Prostate gland (tissue), 2 donors: ENCODE measurements at regions not wholly inside any gene's neighbourhood (a gene's known extent, or its start where the extent isn't known, plus 50 kb on each side); places are given as distances from the start of the nearest gene placed in this dataset.

Experiments
- DNase-seq: peaks from one replicate; pipeline ENCODE4 v3.0.0-alpha.2; 2019; ENCODE audit warnings: low spot score
- H3K27ac ChIP-seq, 2 donors: fragments of 200-600 bp; sonication (generic); 2 replicates each; pipeline ENCODE4 v1.5.1; 2017 to 2019
- H3K27me3 ChIP-seq: fragments of 200-600 bp; sonication (generic); replicated peaks from 2 replicates; pipeline ENCODE4 v1.5.1; 2019; ENCODE audit not compliant: insufficient read depth
- H3K36me3 ChIP-seq, 2 donors: fragments of 200-600 bp; sonication (generic); 1 replicate in 1 of 2; 2 replicates in 1 of 2; pipeline versions ENCODE4 v1.5.1 to v1.8.1; 2017 to 2019
- H3K4me1 ChIP-seq: fragments of 200-600 bp; sonication (generic); replicated peaks from 2 replicates; pipeline ENCODE4 v1.5.1; 2019
- H3K4me3 ChIP-seq, 2 donors: fragments of 200-600 bp; sonication (generic); 2 replicates each; pipeline ENCODE4 v1.5.1; 2017 to 2019
- H3K9me3 ChIP-seq: fragments of 200-600 bp; sonication (generic); 2 replicates; pipeline ENCODE4 v1.5.1; 2017
- POLR2A ChIP-seq: fragments of 450-650 bp; IDR thresholded peaks from one replicate; pipeline ENCODE4 v1.6.1; 2016; ENCODE audit warnings: antibody characterized with exemption, mild to moderate bottlenecking
- POLR2AphosphoS5 ChIP-seq: sonication (generic); formaldehyde crosslinking; IDR thresholded peaks from one replicate; pipeline ENCODE4 v1.6.1; 2017; ENCODE audit warnings: antibody characterized with exemption
- WGBS: methylation state at CpG from one replicate; pipeline ENCODE4 v1.1.5; 2018; 5-methylcytosine and 5-hydroxymethylcytosine counted together
- intact Hi-C: fragments of 100-400 bp; cut with DNase I; formaldehyde crosslinking; loops from one replicate; pipeline ENCODE4 v1.14.2; 2022
- TF ChIP-seq, protein P1 (sequence below), 4 experiments: fragments of 200-600 bp in 2 of 4; fragments of 450-650 bp in 2 of 4; sonication (generic) in 2 of 4; IDR thresholded peaks; 1 replicate in 3 of 4; 2 replicates in 1 of 4; pipeline ENCODE4 v1.5.1; 2016 to 2019; ENCODE audit warnings: antibody characterized with exemption in 4 of 4, mild to moderate bottlenecking in 2 of 4, moderate library complexity in 2 of 4

DNA sequence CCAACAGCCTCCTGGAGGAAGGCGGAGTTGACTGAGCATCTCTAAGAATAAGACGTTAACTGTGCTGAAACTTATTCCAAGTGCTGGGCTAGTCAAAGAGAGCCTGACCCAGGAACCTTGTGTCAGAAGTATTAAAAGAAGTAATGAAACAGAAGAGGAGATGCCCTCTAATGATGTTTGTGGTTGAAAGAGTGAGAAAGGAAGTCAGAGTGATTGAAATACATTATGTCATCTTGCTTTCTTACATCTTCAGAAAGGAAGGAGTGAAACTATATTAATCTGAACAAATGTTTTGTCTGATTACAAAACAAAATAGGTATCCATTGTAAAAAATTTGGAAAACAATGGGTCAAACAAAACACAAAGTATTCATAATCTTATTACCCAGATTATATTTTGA, 460.7 kb downstream of the NTRK2 start:
- H3K27me3 ChIP-seq = no peaks in the 10 kb centered on the region
- H3K9me3 ChIP-seq = no peaks in the 10 kb centered on the region
- WGBS = 90% methylated on average over 2 of the region's 2 CpGs
- no peak overlapping the region for H3K27ac ChIP-seq
- no peak for TF ChIP-seq POLR2AphosphoS5
- TF ChIP-seq, protein P1, sequence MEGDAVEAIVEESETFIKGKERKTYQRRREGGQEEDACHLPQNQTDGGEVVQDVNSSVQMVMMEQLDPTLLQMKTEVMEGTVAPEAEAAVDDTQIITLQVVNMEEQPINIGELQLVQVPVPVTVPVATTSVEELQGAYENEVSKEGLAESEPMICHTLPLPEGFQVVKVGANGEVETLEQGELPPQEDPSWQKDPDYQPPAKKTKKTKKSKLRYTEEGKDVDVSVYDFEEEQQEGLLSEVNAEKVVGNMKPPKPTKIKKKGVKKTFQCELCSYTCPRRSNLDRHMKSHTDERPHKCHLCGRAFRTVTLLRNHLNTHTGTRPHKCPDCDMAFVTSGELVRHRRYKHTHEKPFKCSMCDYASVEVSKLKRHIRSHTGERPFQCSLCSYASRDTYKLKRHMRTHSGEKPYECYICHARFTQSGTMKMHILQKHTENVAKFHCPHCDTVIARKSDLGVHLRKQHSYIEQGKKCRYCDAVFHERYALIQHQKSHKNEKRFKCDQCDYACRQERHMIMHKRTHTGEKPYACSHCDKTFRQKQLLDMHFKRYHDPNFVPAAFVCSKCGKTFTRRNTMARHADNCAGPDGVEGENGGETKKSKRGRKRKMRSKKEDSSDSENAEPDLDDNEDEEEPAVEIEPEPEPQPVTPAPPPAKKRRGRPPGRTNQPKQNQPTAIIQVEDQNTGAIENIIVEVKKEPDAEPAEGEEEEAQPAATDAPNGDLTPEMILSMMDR (IDR thresholded peaks at IDR 0.05) = no peak
- no peak for TF ChIP-seq POLR2A
- intact Hi-C loops = no loop called here
- no peak overlapping the region for H3K4me3 ChIP-seq
- no peak for DNase-seq
- no peaks in the 10 kb centered on the region for H3K36me3 ChIP-seq
- H3K4me1 ChIP-seq = no peaks in the 10 kb centered on the region

DNA sequence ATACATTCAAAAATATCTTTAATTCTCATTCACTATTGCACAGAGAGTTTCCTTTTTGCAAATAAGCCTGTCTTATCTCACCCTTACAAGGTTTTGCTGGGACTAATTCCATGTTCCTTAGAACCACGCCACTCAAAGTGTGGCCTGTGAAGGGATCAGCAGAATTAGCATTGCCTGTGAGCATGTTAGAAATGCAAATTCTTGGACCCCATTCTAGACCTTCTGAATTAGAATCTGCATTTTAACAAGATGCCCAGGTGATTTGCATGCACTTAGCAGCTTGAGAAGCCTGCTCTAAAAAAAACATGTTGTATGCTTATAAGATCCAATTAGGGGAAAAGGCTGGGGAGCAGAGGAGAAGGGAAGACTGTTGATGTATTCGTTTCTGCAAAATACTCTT, 460.0 kb downstream of the NTRK2 start:
- Histone ChIP-seq H3K27me3 (no peaks in the 10 kb centered on the region), H3K4me1 (no peaks in the 10 kb centered on the region), H3K9me3 (no peaks in the 10 kb centered on the region), H3K27ac (no peak overlapping the region), H3K4me3 (no peak overlapping the region), H3K36me3 (no peaks in the 10 kb centered on the region)
- no peak for DNase-seq
- WGBS = 43% methylated on average over 2 of the region's 2 CpGs
- intact Hi-C loops = no loop called here
- TF ChIP-seq, protein P1 (IDR thresholded peaks at IDR 0.05) = no peak
- TF ChIP-seq POLR2AphosphoS5 = no peak
- TF ChIP-seq POLR2A = no peak

DNA sequence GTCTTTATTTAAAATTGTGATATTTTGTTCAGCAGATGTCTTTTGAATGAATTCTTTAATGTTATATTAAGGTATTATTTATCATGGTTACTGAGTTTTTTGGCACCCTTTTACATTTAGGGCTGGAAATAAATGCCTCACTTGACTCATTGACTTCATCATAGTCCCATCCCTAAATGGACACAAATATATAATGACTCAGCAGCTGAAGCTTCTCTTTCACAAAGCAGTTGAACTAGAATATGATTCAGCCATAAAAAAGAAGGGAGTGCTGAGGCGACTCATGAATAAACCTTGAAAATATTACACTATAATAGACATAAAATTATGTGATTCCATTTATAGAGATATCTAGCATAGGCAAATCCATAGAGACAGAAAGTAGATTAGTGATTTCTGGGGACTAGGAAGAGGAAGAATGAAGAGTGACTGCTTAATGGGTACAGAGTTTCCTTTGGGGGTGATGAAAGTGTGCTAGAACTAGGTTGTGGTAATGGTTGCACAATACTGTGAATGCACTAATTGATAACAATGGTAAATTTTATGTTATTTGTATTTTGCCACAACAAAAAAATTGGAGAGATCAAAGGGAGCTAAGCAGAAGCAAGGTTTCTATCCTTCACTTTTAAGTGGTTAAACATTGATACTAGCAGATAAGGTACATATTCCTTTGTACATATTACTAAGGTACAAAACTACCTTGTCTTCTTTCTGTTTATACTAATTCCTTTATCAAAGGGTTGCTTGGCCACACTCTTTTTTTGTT, 449.6 kb downstream of the NTRK2 start:
- no peaks in the 10 kb centered on the region for H3K27me3 ChIP-seq
- 95% methylated on average over 1 of the region's 1 CpG for WGBS
- H3K27ac ChIP-seq = no peak overlapping the region
- intact Hi-C loops = no loop called here
- no peak overlapping the region for H3K4me3 ChIP-seq
- H3K36me3 ChIP-seq = no peaks in the 10 kb centered on the region
- H3K4me1 ChIP-seq = no peaks in the 10 kb centered on the region
- DNase-seq = no peak
- no peaks in the 10 kb centered on the region for H3K9me3 ChIP-seq
- TF ChIP-seq POLR2A (no peak), POLR2AphosphoS5 (no peak)
- TF ChIP-seq, protein P1 (IDR thresholded peaks at IDR 0.05) = no peak

DNA sequence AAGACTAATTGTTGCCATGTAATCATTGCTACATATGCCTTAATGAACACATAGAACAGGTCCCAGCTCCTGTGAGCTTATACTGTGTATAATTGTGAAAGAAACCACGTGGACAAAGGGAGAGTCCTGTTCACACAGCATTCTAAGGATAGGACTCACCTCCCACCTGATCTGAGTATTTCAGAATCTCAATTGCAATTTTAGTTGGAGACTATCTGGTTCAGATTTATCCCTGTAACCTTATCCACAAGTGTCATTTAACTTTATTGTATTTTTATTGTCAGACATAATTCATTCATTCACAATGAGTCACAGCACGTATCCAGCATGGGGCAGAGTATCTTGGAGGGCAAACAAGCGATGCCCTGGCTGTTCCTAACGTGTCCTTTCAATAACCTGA, 448.3 kb downstream of the NTRK2 start:
- 45% methylated on average over 4 of the region's 4 CpGs for WGBS
- Histone ChIP-seq H3K27ac (no peak overlapping the region), H3K36me3 (no peaks in the 10 kb centered on the region), H3K27me3 (no peaks in the 10 kb centered on the region), H3K9me3 (no peaks in the 10 kb centered on the region), H3K4me3 (no peak overlapping the region), H3K4me1 (no peaks in the 10 kb centered on the region)
- DNase-seq = no peak
- intact Hi-C loops = no loop called here
- TF ChIP-seq, protein P1 (IDR thresholded peaks at IDR 0.05) = no peak

DNA sequence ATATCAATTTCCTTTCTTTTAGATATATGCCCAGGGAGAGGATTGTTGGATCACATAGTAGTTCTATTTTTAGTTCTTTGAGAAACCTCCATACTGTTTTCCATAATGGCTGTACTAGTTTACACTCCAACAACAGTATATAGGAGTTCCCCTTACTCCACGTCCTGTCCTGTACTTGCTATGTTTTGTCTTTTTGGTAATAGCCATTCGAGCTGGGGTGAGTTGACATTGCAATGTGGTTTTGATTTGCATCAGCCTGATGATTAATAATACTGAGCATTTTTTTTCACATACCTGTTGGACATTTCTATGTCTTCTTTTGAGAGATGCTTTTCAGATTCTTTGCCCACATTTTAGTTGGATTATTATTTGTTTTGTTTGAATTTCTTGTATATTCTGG, 445.9 kb downstream of the NTRK2 start:
- WGBS = 77% methylated on average over 2 of the region's 2 CpGs
- no peak for TF ChIP-seq POLR2A
- no peak for TF ChIP-seq POLR2AphosphoS5
- TF ChIP-seq, protein P1 (IDR thresholded peaks at IDR 0.05) = no peak
- no peak overlapping the region for H3K27ac ChIP-seq
- no peak overlapping the region for H3K4me3 ChIP-seq
- H3K4me1 ChIP-seq = no peaks in the 10 kb centered on the region
- no peaks in the 10 kb centered on the region for H3K36me3 ChIP-seq
- intact Hi-C loops = no loop called here
- no peaks in the 10 kb centered on the region for H3K9me3 ChIP-seq
- H3K27me3 ChIP-seq = no peaks in the 10 kb centered on the region
- no peak for DNase-seq
